ENCODE measurements at regions not wholly inside any gene's neighbourhood (a gene's known extent, or its start where the extent isn't known, plus 50 kb on each side); places are given as distances from the start of the nearest gene placed in this dataset.

DNA sequence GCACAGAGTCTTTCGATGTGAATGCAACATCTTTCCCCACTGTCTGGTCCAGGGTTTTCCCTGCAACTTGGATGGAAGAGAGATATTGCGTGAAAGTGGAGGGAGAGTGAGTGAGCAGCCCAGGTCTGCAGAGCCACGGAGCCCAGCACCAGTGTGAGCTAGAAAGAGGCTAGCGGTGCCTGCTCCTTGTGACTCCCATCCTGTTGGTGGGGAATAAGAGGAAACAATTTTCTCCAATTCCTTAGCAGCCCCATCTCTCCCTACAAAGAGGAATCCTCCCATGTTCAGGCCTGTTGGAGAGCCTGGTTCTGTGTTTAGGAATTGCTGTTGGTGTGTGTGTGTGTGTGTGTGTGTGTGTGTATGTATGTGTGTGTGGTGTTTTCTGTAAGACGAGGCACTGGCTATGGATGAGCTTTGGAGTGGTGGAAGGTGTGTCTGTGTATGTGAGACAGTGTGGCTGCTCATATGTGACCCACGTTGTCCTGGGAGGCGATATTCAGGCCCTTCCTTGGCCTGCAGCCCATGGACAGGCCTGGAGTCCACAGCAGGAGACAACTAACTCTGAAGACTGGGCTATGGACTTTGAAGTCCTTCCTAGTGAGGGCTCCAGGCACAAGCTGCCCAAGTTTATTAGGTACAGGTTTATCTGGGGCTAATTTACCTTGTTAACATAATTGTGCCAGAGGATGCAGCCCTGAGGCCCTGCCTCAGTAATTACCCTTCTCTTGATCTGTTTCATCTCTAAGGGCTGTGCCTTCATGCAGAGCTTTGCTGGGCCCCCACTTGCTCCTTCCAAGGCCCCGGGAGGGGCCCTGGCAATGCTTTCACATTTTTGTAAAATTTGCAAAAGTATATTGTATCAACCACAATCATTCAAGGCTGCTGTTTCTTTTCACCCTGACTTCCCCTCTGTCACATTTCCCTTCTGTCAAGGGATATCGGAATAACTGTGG, 88.6 kb upstream of the HAAO start:
- DNase-seq (ENCODE audit: low read depth in 1 of 2, low spot score in 1 of 2): no peak

DNA sequence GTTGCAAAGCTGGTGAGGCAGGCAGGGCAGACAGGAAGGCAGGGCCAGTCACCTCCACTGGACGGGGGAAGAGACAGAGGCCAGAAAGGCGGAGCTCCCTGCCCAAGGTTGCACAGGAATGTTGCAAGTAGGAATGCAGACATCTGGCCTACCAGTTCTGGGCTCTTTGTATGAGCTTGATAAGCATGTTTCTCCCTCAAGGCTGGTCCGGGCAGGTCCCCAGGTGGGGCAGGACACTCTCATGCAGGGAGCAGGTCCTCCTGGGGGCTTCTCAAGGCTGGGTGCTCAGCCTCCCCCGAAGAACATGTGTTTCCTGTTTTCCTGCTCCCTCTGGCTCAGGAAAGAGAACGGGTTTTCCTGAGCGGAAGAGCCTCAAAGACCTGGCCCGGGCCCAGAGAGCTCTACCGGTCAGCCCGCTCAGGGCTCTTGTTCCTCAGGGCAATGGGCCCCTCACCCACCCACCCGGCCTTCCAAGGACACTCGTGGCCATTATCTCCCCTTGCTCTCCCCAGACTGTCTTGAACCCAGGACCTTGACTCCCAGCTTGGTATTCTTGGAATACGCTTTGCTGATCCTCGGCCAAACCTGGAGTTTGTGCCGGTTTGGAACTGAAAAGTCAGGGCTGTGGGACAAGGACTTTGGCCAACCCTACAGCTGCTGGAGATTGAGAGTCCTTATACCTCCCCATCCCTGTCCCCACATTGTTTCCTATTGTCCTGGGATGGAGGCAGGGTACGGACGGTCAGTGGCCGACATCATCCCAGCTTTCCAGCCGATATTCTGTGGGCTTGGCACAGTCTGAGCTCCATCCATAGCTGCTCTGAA, 87.7 kb upstream of the HAAO start:
- no peak for DNase-seq (ENCODE audit: low read depth in 1 of 2, low spot score in 1 of 2)

DNA sequence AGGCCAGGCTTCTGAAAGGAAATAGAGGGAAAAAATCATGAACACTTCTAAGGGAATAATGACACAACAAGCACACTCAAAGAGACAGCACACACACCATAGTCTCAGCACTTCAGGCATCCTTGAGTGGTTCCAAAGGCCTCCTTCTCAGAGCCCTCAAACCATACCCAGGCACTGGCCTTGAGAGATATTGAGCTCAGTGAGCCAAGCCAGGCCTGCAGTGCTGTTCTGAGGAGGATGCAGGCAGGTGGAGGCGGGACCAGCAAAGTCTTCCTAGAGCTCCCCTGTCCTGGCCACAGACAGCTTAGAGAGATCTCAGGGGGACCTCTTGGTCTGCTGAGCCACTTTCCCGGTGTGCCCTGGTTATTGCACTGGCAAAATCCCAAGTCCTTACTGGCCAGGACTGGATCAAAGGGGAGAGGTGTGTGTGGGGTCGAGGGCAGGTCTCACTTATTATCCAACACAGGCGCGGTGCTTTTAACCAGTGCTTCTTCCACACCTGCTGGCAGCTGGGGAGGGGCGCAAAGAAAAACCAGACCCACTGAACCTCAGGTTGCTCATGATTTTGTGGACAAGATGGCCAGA, 86.8 kb upstream of the HAAO start:
- no peak for DNase-seq (ENCODE audit: low read depth in 1 of 2, low spot score in 1 of 2)

DNA sequence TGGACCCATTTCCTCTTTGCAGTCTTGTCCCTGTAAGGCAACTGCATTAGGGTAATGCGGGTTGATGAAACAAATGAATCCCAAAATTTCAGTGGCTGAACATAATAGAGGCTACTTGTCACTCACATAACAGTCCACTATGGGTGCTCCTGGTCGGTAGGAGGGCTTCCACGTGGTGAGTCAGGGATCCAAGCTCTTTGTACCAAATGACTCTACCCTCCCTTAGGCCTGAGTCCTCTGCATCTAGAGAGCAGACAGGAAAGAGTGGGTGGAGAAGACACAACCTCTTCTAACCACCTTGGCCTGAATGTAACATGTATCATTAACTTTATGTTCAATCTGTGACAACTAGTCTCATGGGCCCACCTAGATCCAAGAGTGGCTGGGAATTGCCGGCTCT, 86.2 kb upstream of the HAAO start:
- no peak for DNase-seq (ENCODE audit: low read depth in 1 of 2, low spot score in 1 of 2)

DNA sequence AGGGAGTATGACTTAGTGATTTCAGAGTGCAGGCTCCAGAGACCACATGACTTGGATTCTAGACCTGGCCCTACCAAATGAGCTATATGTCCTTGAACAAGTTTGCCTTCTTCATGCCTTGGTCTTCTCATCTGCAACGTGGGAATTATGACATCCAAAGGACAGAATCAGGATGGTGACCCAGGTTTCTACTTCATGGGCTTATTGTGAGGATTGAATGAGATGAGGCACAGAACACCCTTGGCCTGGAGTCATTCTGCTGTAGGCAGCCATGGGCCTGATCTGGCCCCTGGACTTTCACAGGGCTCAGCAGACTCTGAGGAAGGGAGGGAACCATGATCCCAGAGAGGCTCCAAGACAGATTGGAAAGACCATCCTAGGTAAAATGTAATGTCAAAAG, 85.6 kb upstream of the HAAO start:
- no peak for DNase-seq (ENCODE audit: low read depth in 1 of 2, low spot score in 1 of 2)

DNA sequence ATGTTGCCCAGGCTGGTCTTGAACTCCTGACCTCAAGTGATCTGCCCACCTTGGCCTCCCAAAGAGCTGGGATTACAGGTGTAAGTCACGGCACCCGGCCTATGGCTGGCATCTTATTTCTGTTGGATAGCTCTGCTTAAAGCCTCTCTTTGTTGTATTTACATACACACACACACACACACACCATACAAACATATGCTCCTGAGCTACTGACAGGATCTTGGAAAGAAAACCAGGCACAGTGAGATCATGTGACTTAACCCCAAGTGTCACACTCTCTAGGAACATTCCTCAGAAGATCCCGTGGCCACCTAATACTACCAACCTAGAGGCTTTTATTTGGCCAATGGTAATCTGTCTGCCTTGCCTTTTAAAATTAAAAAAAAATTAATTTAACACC, 85.1 kb upstream of the HAAO start:
- no peak for DNase-seq (ENCODE audit: low read depth in 1 of 2, low spot score in 1 of 2)

DNA sequence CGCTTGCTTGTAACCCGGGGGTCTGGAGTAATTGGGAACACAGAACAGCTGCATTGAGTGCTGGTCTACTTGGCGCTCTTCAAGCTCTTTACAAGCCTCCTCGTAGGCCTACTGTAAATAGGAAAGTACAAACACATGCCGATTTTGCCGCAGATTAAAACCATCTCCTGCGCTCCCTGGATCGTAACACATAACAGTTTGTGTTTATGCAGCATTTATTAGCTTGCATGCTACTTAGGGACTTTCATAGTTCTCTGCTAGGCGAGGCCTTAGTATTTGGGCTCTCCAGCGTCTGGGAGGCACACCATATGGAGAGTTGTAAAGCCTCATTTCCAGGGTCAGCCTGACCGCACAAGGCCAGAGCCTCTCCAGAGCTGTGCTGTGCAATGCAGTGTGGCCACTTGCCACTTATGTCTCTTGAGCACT, 84.0 kb upstream of the HAAO start:
- no peak for DNase-seq (ENCODE audit: low read depth in 1 of 2, low spot score in 1 of 2)

DNA sequence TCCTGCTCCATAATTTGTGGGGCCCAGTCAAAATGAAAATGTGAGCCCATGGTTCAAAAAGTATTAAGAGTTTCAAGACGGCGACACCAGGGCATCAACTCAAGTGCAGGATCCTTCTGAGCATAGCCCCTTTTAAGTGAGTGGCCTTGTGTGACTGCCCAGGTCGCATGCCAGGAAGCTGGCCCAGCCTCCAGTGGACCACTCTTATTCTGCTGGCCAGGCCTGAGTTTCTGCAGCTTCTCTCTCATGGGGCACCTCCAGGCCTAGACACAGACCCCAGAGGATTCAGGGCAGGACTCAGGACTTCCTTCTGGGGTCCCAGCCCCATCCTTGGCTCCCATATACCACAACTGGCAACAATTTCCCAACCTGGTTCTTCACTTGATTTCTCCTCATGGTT, 83.5 kb upstream of the HAAO start:
- no peak for DNase-seq (ENCODE audit: low read depth in 1 of 2, low spot score in 1 of 2)

DNA sequence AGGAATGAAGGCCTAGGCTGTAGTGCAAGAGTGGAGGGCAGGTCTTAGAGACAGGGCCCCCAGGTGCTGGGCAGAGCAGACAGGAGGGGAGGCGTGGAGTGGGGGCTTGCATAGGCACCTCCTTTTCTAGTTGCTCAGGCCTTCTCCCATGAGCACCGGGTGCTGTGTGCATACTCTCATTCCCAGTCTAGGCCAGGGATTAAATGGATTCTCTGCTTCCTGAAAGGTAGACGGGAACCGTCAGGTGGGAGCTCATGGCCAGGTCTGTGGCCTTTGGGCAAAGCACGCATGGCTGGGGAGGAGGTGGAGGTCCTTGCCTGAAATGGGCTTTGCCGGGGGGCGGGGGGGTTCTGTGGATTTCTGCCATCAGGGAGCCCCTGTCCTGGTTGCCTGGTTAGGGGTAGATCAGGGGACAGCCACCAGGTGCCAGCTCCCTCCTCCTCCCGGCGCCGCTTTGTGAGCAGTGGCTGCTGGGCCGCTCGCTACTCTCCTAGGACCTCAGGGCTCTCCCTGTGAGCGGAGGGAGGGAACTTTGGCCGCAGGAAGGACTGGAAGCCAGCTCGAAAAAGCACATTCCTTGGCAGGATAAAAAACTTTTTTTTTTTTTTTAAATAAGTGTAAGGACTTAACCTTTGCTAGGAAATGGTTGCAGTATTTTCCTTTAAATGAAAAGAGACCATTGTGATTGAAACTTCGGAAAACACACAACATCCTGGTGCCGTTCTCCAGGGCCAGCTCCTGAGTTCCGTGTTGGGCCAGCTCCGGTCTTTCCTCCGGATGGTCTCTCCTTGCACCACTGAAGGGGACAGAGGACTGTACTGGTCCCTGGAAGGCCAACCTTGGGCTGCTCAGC, 82.8 kb upstream of the HAAO start:
- no peak for DNase-seq (ENCODE audit: low read depth in 1 of 2, low spot score in 1 of 2)

DNA sequence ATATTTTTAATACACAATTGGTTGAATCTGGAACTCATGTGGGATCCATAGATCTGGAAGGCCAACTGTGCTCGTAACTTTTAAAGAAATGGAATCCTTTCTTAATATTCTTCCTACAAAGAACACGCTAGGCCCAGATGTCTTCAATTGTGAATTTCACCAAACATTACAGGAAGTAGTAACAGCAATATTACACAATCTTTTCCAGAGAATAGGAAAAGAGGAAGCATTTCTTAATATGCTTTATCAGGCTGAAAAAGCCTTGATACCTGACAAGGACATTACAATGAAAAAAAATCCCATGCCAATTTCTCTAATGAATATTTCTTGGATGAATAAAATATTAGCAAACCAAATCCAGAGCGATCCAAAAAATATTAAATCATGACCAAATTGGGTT, 80.3 kb upstream of the HAAO start:
- DNase-seq (ENCODE audit: low read depth in 1 of 2, low spot score in 1 of 2): no peak

DNA sequence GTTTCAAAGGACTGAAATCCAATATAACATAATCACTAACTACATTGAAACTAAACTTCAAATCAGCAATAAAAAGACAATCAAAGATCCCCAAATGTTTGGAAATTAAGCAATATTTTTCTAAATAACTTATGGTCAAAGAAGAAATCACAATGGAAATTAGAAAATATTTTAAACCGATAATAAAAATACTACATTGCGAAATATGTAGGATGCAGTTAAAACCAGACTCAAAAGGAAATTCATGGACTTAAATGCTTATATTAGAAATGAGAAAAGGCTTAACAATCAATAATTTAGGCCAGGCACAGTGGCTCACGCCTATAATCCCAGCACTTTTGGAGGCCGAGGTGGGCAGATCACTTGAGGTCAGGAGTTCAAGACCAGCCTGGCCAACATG, 79.0 kb upstream of the HAAO start:
- no peak for DNase-seq (ENCODE audit: low read depth in 1 of 2, low spot score in 1 of 2)

DNA sequence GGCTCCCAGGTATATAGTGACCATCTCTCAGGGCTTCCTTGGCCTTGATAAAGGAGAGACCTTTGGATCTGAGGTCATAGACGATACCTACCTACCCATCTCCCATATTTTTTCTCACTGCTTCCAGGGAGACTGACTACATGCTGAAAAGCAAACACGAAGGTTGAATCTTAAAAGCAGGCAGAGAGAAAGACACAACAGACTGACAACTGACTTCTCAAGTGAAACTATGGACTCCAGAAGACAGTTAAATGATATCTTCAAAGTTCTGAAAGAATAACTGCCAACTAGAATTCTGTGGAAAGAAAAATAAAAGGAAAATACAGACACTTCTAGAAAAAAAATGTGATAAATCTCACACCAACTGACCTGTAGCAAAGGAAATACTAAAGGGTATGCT, 76.5 kb upstream of the HAAO start:
- no peak for DNase-seq (ENCODE audit: low read depth in 1 of 2, low spot score in 1 of 2)

DNA sequence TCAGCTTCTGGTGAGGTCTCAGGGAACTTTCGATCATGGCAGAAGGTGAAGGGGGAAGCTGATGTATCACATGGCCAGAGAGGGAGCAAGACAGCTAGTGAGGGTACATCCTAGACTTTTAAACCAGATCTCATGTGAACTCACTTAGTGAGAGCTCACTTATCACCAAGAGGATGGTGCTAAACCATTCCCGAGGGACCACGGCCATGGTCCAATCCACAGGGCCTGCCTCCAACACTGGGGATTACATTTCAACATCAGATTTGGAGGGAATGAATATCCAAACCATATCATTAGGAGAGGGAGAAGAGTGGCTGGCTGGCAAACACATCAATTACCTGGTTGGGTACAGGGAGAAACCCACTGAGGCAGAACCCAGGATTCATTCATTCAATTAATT, 75.7 kb upstream of the HAAO start:
- DNase-seq (ENCODE audit: low read depth in 1 of 2, low spot score in 1 of 2): no peak

DNA sequence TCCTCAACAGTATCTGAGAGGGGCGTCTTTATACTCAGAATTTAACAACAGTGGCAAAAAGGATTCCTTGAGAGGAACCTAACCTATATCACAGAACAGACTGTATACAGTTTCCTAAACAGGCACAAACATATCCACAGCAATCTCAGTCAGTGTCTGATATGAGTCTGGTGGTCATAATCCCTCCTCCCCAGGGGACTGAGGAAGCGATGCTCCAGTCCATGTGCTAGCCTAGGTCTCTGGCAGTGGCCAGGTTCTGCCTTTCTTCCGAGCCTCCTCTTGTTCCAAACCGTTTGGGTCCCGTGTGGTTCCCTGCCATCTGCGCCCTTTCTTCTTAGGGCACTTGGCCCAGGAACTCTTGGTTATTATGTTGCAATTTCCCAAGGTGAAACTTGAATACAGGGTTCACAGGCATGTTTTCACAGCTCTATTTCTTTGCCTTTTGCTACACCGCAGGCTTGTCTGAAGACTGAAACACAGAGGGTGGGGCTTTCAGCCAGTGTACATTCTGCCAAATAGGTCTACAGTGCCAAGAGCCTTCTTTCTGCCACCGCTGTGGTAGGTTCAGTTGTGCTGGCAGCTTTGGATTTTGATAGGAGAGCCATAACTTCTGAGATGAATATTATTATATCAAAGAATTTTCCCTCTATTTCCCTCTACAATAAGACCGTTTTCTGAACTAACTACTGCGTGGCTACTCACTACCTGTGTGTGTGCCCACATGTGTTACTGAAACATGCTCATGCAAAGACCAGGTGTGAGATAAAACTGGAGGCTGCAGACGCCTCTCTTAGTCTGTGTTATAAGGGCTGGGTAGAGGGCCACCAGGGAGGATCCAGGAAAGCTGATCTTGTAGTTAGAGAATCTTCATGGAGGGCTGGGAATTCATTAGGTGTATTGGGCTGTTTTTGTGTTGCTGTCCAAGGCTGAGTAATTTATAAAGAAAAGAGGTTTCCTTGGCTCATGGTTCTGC, 75.0 kb upstream of the HAAO start:
- DNase-seq (ENCODE audit: low read depth in 1 of 2, low spot score in 1 of 2): no peak

DNA sequence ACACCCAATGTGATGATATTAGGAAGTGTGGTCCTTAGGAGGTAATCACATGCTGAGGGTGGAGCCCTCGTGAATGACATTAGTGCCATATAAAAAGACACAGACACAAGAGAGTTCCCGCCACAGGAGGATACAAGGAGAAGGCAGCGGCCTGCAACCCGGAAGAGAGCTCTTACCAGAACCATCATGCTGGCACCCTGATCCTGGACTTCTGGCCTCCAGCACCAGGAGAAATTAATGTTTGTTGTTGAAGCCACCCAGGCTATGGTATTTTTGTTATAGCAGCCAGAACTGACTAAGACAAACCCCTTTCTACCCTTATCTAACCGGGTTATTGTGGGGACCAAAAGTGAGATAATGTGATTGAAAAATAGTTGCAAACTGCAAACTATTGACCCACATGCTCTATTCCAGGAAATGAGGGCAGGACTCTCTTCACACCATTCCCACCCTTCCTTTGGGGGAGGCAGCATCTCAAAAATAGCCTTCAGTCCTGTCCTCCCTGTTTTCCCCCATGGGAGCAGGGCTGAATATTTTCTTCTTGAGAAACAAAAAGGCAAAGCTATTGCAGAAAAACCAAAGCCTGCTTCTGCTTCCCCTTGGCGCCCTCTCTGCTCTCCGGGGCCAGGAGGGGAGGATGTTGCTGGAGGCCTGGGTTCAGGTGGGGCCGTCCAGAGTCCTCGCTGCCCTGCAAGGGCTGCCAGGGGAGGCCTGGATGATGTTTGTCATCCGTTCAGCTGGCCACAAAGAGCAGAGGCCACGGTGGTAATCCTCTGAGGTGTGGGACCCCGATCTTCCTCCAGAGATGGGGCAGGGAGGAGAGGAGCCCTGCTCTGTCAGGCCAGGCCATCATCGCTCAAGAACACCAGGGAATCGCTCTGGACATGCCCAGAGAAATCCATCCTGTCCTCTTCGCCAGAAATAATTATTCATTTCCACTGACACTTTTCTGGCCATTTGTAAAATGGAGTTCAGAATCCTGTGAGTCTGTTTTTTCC, 73.8 kb upstream of the HAAO start:
- no peak for DNase-seq (ENCODE audit: low read depth in 1 of 2, low spot score in 1 of 2)

DNA sequence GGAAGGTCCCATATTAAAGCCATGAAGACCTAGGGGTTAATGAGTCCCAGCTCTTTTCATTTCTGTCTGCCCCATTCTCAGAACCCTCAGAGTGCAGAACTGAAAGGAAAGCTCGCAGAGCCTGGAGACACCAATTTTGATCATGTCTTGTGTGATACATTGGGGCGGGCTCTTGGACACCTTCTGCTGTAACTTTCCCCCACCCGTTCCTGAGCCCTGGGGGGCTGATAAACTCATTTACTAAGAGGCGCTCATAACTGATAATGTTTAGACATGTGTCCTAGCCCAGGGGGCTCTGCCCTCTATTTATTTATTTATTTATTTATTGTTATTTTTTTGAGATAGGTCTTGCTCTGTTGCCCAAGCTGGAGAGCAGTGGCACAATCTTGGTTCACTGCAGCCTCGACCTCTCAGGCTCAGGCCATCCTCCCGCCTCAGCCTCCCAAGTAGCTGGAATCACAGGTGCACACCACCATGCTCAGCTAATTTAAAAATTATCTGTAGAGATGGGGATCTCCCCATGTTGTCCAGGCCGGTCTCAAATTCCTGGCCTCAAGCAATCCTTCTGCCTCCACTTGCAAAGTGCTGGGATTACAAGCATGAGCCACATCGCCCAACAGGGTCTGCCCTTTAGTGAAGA, 72.4 kb upstream of the HAAO start:
- DNase-seq (ENCODE audit: low read depth in 1 of 2, low spot score in 1 of 2): no peak

DNA sequence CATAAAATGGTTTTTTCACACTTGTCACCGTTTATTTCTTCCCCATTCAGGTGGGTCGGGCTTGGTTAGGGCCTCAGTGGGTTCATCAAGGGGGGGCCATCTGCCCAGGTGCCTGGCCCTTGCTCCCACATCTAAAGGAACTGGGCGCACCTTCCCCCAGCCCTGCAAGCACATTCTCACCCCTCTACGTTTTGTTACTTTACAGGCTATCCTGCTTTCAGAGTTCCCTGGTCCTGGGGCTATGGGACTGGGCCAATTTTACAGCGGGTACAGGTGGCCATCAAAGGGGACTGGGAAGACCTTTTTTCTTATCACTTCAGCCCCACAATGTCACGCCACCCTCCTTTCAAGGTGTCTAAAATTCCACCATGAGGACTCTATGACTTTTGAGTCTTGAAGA, 71.8 kb upstream of the HAAO start:
- no peak for DNase-seq (ENCODE audit: low read depth in 1 of 2, low spot score in 1 of 2)

DNA sequence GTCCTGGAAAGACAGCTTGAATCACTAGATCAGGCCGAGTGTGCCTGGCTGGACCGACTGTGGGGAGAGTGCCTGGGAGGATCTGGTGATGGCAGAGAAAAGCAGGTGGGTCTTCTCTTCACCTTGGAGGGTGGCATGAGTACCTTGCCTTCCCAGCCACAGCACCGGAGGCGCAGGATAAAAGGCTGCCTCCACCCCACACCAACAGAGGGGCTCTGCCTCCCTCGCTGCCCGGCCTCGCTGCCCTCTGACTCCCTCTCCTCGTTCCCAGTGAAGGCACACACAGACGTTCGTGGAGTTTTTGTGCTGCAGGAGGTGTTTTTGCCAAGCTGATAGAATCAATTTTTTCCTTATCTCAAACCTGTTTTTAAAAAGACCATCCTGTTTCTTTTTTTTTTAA, 71.4 kb upstream of the HAAO start:
- no peak for DNase-seq (ENCODE audit: low read depth in 1 of 2, low spot score in 1 of 2)
